ENCODE measurements at regions not wholly inside any gene's neighbourhood (a gene's known extent, or its start where the extent isn't known, plus 50 kb on each side); places are given as distances from the start of the nearest gene placed in this dataset.
"Not testable (repeated sequence)": the region's sequence is repeated elsewhere in the genome, so short reads cannot be mapped to it uniquely, and the experiment has no call there.

DNA sequence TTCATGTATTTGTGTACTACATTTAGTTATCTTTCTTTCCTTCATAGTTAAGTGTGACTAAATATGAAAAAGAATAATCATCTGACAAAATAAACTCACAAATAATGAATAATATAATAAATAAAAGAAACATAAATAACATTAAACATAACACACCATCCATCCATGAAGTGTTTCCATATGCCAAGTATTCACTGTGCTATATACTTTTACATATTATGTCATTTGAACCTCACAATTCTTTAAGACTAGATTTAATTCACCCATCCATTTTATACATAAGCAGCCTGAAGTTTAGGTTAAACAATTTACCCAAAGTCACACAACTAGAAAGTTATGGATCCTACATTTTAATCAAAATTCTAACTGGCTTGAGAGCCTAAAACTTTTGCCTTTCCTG lies 549.4 kb upstream of the HS3ST5 start:
- intact Hi-C loops (cut with DNase I) = no loop called here
- DNase-seq (ENCODE audit: low spot score) = no peak

DNA sequence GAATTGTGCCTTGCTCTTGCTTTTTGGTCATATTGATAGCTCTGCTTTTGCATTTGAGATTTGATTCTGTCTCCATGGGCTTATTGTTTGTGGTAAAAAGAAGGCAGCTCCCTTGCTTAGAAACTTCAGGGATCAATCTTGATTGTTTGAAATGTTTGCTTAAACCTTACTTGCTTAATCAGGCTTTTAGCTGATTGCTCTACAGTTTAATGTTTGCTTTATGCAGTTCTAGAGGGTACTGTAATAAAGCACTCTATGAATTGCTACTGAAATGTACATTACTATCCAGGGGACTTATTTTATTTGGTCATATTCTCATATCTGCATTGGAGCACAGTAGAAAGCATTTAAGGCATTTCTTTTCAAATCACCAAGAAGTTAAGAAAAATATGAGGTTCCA lies 545.4 kb upstream of the HS3ST5 start:
- no peak for DNase-seq (ENCODE audit: low spot score)
- intact Hi-C loops (cut with DNase I) = no loop called here

DNA sequence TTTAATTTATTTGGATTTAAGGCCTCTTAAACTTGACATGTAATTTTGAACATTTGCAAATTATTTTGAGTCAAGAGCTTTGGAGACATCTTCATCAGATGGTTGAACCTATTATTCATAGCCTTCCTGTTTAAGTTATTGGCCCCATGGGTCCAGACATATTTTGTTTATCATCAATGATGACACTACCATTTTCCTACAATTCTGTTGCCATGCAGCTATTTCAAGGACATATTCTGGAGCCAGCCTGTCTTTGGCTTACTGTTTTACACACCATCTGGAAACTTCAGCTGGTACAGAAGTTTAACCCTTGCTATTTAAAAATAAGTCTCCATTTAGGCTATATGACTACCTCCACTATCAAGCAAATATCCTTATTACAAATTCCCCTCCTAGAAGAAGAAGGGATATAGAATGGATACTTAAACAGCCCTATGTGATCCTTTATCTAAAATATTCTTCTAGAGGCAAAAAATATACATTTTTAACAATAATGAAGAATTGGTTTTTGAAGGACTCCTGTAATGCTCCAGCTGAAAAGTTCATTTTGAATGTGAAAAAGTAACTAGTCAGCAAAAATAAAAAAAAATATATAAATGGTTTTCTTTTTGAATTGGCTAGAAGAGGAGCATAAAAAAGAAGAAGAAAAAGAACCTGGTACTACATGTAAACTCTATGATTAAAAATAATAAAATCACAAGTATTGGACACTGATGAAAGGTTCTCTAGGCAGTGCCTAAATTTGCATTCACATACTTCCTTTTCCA lies 544.0 kb upstream of the HS3ST5 start:
- no peak for DNase-seq (ENCODE audit: low spot score)
- intact Hi-C loops (cut with DNase I) = no loop called here

DNA sequence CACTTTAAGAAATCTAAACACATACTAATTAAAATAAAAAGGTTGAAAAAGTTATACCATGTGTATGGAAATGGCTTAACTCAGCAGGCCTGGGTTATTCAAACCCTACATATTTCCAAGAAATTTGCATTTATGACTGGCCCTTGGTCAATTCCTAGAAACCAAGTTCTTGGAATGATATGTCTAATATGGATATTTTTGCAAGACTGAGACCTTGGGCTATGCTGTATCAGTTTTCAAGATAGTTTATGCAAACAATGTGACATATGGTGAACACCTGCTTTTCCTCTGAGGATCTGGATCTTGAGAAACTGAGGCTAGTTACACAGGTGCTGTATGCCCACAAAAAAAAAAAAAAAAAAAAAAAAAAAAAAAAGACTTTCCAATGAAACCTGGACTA lies 536.9 kb upstream of the HS3ST5 start:
- intact Hi-C loops (cut with DNase I) = no loop called here
- DNase-seq (ENCODE audit: low spot score) = no peak

DNA sequence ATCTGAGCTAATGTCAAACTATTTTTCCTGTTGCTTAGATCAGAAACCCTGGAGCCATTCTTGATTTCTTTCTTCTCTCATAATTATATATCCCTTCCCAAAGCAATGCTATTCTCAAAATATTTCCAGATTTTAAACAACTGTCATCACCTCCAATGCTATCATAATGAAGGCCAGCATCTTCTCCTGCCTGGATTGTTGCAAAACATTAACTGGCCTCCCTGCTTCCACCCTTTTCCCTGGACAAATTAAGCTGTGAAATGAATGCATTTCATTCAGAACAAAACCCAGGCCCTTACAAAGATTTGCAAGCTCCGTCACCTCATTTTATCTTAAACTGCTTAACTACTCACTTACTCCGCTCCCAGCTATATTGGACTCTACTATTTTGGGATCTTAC lies 535.3 kb upstream of the HS3ST5 start:
- DNase-seq (ENCODE audit: low spot score) = no peak
- intact Hi-C loops (cut with DNase I) = no loop called here

DNA sequence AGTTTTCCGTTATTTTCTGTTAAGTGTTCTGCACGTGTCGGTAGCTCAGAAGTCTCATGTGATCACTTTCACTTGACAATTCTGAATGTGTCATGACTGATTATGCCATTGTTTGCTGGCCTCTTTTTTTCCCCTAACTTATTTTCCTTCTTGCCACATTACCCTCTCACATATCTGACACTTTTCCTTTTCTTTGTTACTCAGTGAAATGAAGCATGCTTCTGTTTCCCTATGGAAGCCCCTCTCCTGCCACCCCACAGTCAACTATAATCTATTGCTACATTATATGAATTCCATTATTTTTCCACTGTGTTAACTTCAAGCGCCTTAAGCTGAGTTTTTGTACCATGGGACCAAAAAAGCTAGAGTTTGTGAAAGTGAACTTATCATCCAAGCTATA lies 531.6 kb upstream of the HS3ST5 start:
- intact Hi-C loops (cut with DNase I) = no loop called here
- DNase-seq (ENCODE audit: low spot score) = no peak

DNA sequence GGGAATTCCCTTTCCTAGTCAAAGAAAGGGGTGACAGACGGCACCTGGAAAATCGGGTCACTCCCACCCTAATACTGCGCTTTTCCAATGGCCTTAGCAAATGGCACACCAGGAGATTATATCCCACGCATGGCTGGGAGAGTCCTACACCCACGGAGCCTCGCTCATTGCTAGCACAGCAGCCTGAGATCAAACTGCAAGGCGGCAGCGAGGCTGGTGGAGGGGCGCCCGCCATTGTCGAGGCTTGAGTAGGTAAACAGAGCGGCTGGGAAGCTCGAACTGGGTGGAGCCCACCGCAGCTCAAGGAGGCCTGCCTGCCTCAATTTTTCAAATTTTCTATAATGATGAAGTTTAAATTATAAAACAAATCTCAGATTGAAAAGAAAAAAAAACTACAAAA lies 522.7 kb upstream of the HS3ST5 start:
- intact Hi-C loops (cut with DNase I) = not testable (repeated sequence)

DNA sequence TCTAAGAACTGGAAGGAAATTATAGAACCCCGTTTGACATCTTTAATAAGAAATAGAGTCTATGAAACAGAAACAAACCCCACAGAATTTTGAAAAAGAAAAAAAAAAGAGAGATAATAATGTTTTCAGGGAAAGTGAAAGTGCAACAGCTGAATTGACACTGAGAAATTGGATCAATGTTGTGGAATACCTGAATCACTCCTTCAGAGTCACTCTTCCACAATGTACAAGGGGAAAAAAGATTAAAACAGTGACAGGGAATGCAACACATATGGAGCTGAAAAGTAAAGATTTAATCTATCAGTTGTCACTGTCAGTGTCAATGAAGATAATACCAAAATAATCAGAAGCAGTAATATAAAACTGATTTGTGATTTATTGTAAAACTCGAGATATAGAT lies 520.8 kb upstream of the HS3ST5 start:
- DNase-seq (ENCODE audit: low spot score) = no peak
- intact Hi-C loops (cut with DNase I) = no loop called here

More for the DNA sequence above, 522.7 kb upstream of the HS3ST5 start:
- not testable (repeated sequence) for DNase-seq (ENCODE audit: low spot score)

GRCh38 chr6:114862819-114863218 lies 520.0 kb upstream of the HS3ST5 start:
- DNase-seq (ENCODE audit: low spot score) = no peak

DNA sequence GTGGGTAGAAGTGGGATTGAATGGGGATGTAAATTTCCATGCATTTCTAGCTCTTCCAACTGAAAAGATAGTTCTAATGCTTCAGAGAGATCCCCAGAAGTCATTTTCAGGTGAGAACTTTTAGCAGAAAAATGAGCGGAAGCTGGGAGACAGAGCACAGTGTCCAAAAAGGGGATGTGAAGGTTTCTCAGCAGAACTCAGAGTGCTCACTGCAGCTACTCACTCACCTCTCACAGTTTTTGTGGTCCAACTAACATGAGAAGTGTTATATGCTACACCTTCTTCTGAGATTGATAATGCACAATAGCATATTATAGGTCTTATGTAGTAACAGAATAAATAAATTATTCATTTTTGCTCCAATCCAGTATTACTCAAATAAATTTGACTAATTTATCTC lies 519.2 kb upstream of the HS3ST5 start:
- intact Hi-C loops (cut with DNase I) = no loop called here
- no peak for DNase-seq (ENCODE audit: low spot score)

More at GRCh38 chr6:114862819-114863218, 520.0 kb upstream of the HS3ST5 start:
- intact Hi-C loops (cut with DNase I) = no loop called here

DNA sequence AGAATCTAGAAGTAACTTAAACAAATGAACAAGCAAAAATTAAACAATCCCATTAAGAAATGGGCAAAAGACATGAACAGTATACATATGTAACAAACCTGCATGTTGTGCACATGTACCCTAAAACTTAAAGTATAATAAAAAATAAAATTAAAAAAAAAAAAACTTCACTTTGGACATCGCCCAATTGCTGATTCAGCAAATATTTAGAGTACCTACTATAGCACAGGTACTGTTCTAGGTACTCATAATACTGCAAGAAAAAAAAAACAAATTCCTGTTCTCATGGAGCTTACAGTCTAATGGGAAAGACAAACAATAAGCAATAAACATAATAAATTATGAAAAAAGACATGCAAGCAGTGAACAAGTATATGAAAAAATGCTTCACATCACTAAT lies 501.5 kb upstream of the HS3ST5 start:
- intact Hi-C loops (cut with DNase I) = no loop called here
- DNase-seq (ENCODE audit: low spot score) = no peak

GRCh38 chr6:114839019-114839418 lies 496.2 kb upstream of the HS3ST5 start:
- intact Hi-C loops (cut with DNase I) = no loop called here
- no peak for DNase-seq (ENCODE audit: low spot score)

DNA sequence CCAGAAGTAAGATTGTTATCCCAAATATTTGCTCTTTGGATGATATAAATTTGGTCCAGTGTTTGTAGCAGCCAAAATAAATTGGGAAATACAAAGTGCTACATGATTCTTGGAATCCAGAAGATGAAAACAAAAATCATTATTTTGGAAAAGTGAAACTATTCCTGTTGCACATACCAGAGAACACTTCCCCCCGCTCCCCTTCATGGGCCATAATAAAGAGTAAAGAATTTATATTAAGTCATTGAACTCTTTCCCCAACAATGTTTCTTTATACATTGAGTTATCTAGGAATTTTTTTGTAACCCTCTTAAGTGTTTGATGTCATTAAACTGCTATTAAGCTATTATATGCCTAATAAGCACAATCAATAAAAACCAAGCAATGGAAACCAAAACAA lies 490.4 kb upstream of the HS3ST5 start:
- DNase-seq (ENCODE audit: low spot score) = no peak
- intact Hi-C loops (cut with DNase I) = no loop called here

- intact Hi-C loops (cut with DNase I) = no loop called here
Measured at GRCh38 chr6:114830515-114830914, 487.7 kb upstream of the HS3ST5 start.

GRCh38 chr6:114827135-114827534 lies 484.3 kb upstream of the HS3ST5 start:
- intact Hi-C loops (cut with DNase I) = no loop called here

More at GRCh38 chr6:114830515-114830914, 487.7 kb upstream of the HS3ST5 start:
- no peak for DNase-seq (ENCODE audit: low spot score)

GRCh38 chr6:114824409-114824808 lies 481.6 kb upstream of the HS3ST5 start:
- intact Hi-C loops (cut with DNase I) = no loop called here
- no peak for DNase-seq (ENCODE audit: low spot score)

More at GRCh38 chr6:114827135-114827534, 484.3 kb upstream of the HS3ST5 start:
- no peak for DNase-seq (ENCODE audit: low spot score)

DNA sequence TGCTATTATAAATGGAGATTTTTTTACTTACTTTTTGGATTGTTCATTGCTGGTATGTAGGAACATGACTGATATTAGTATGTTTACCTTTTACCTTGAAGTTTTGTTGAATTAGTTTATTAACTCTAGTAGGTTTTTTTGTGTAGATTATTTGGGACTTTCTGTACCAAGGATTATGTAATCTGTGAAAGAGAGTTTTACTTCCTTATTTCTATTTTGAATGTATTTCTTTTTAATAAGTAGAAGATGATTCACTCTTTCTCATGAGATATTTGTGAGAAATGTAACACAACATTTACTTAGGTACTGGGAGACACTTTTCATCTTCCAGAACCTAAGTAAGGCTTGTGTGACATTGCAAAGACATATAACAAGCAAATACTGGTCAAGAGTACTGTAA lies 473.9 kb upstream of the HS3ST5 start:
- DNase-seq (ENCODE audit: low spot score) = no peak
- intact Hi-C loops (cut with DNase I) = no loop called here

DNA sequence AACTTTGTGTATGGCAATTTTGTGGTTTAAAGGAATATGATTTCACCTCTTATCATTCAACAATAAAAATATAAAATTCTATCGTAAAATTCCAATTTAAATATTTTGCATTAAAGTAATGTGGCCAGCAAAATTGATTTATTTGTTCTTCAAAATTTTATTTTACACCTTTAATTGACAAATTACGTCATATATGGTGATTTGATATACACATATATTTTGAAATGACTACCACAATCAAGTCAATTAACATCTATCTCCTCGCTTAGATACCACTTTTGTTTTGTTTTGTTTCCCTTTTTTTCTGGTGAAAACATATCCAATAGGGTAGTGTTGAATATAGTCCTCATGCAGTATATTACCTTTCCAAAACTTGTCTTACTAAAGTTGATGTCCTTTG lies 467.6 kb upstream of the HS3ST5 start:
- intact Hi-C loops (cut with DNase I) = no loop called here
- DNase-seq (ENCODE audit: low spot score) = no peak

GRCh38 chr6:114805426-114805825 lies 462.6 kb upstream of the HS3ST5 start:
- DNase-seq (ENCODE audit: low spot score); intact Hi-C loops (cut with DNase I): not testable (repeated sequence)

DNA sequence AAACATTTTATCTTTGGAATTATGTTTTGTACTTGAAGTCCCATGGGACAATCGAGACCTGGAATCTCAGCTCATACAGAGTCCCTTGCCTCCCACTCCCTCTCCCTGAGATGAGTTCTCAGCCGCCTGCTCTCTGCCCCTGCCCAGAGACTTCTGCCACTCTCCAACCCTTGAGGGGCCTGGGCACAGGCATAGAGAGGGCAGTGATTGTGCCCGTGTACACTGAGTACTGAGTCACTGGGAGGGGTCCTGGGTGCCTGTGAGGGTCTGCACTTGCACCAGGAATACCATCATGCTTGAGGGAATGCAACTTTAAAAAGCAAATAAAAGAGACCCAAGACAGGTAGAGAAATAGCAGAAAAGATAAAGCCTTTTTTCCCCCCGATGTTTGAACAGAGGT lies 453.8 kb upstream of the HS3ST5 start:
- intact Hi-C loops (cut with DNase I) = no loop called here
- DNase-seq (ENCODE audit: low spot score) = no peak

DNA sequence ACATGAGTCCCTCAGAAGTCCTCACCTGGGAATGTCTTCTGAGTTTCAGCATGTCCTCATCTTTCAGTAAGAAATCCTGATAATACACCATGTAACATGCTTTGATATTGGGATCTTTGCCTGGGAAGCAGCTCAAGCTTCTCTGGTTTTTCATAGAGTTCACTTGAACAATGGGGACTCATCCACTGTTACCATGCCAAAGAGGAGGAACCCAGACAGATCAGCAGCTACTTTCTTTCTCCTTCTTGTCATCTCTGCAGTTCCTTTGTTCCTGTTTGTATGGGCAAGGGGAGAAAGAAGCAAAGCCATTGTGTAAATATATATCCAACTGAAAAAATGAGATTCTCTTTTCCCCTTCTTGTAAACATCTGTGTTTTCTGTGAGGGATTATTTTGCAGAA lies 450.6 kb upstream of the HS3ST5 start:
- no peak for DNase-seq (ENCODE audit: low spot score)
- intact Hi-C loops (cut with DNase I) = no loop called here
